ENCODE measurements at regions not wholly inside any gene's neighbourhood (a gene's known extent, or its start where the extent isn't known, plus 50 kb on each side); places are given as distances from the start of the nearest gene placed in this dataset.

DNA sequence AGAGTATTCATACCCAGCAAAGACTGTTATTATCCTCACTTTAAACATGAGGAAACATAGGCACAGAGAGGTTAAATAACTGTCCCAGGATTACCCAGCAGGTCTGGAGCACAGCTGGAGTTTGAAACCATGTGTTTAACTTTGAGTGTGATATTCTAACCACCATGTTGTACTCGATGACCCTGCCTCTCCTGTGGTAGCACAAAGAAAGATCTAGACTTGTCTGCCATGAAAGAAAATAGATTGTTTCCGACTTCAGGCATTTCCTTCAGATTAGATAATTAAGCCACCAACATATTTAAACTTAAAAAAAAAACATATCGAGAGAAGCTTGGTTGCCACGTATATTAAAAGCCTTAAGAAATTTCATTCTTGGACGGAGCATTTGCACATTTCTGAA is 104.6 kb upstream of the RUNX1 start:
- TF ChIP-seq POLR2A (IDR thresholded peaks at IDR 0.05): no peak
- TF ChIP-seq, protein P1, sequence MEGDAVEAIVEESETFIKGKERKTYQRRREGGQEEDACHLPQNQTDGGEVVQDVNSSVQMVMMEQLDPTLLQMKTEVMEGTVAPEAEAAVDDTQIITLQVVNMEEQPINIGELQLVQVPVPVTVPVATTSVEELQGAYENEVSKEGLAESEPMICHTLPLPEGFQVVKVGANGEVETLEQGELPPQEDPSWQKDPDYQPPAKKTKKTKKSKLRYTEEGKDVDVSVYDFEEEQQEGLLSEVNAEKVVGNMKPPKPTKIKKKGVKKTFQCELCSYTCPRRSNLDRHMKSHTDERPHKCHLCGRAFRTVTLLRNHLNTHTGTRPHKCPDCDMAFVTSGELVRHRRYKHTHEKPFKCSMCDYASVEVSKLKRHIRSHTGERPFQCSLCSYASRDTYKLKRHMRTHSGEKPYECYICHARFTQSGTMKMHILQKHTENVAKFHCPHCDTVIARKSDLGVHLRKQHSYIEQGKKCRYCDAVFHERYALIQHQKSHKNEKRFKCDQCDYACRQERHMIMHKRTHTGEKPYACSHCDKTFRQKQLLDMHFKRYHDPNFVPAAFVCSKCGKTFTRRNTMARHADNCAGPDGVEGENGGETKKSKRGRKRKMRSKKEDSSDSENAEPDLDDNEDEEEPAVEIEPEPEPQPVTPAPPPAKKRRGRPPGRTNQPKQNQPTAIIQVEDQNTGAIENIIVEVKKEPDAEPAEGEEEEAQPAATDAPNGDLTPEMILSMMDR (IDR thresholded peaks at IDR 0.05): no peak

Measured in heart left ventricle (tissue), 13 donors.